ENCODE measurements at regions not wholly inside any gene's neighbourhood (a gene's known extent, or its start where the extent isn't known, plus 50 kb on each side); places are given as distances from the start of the nearest gene placed in this dataset.

- Histone ChIP-seq H3K4me3 (no peak overlapping the region), H3K9me3 (no peaks in the 10 kb centered on the region), H3K4me1 (no peaks in the 10 kb centered on the region), H3K4me2 (no peak overlapping the region), H3K27ac (no peak overlapping the region)
- CTCF ChIA-PET = no interaction called here
- 80% methylated on average over 2 of the region's 2 CpGs for WGBS (ENCODE audit: missing lambda C conversion rate)
- ATAC-seq (no peak), DNase-seq (ENCODE audit: low read depth in 1 of 2, low spot score in 1 of 2) (no peak), FAIRE-seq (no peak)
- TF ChIP-seq CBX8 (IDR thresholded peaks at IDR 0.05) (no peak), FOXS1 (CRISPR knock-in tag; IDR thresholded peaks at IDR 0.05) (no peak), ZC3H11A (IDR thresholded peaks at IDR 0.05) (no peak), JUNB (IDR thresholded peaks at IDR 0.05) (no peak), MAX (IDR thresholded peaks at IDR 0.05) (no peak), RAD21 (conservative IDR thresholded peaks at IDR 0.05 in 1 of 2, IDR thresholded peaks at IDR 0.05 in 1 of 2) (no peak), HMGXB4 (CRISPR knock-in tag; IDR thresholded peaks at IDR 0.05; ENCODE audit: borderline replicate concordance) (no peak), SREBF2 (IDR thresholded peaks at IDR 0.05) (no peak), HOXB5 (CRISPR knock-in tag; IDR thresholded peaks at IDR 0.05) (no peak), FOSL2 (IDR thresholded peaks at IDR 0.05) (no peak), FOSL2 (CRISPR knock-in tag; IDR thresholded peaks at IDR 0.05) (no peak), FOSB (CRISPR knock-in tag; IDR thresholded peaks at IDR 0.05) (no peak), EHMT2 (IDR thresholded peaks at IDR 0.05; ENCODE audit: low read depth) (no peak), ZFP36 (IDR thresholded peaks at IDR 0.05; ENCODE audit: borderline replicate concordance, partially characterized antibody) (no peak), RARB (CRISPR knock-in tag; IDR thresholded peaks at IDR 0.05) (no peak), HDAC2 (IDR thresholded peaks at IDR 0.05) (no peak), EP300 (IDR thresholded peaks at IDR 0.05) (no peak)
- POLR2A ChIA-PET = no interaction called here
Observed at GRCh38 chr9:79409182-79409823, 162.5 kb upstream of the TLE4 start.

GRCh38 chr9:79425840-79426239 is 145.9 kb upstream of the TLE4 start:
- DNase-seq (ENCODE audit: low read depth in 1 of 2, low spot score in 1 of 2) (no peak), FAIRE-seq (no peak), ATAC-seq (no peak)
- TF ChIP-seq NR3C1 (IDR thresholded peaks at IDR 0.05) (no peak), PBX3 (IDR thresholded peaks at IDR 0.05) (no peak), MYC (IDR thresholded peaks at IDR 0.05; ENCODE audit: borderline replicate concordance, low read length) (no peak), JUNB (IDR thresholded peaks at IDR 0.05) (no peak), GATA3 (IDR thresholded peaks at IDR 0.05; ENCODE audit: borderline replicate concordance) (no peak)
- Histone ChIP-seq H3K4me2 (no peak overlapping the region), H3K27ac (no peak overlapping the region), H3K4me3 (no peak overlapping the region), H3K9me3 (peaks cover 18% of the 10 kb centered on the region; the same call in 1 of the 3 replicates), H3K4me1 (no peaks in the 10 kb centered on the region)
- ChIA-PET CTCF (no interaction called here), POLR2A (no interaction called here)

- Histone ChIP-seq H3K4me1 (no peaks in the 10 kb centered on the region), H3K27ac (no peak overlapping the region), H3K4me2 (no peak overlapping the region), H3K4me3 (no peak overlapping the region), H3K9me3 (peaks cover 16% of the 10 kb centered on the region; the same call in 1 of the 3 replicates)
- POLR2A ChIA-PET = no interaction called here
- DNase-seq (ENCODE audit: low read depth in 1 of 2, low spot score in 1 of 2) = no peak
- no peak for ATAC-seq
- WGBS (ENCODE audit: missing lambda C conversion rate) = 83% methylated on average over 2 of the region's 2 CpGs
- no peak for FAIRE-seq
- CTCF ChIA-PET = interaction anchor here (1.3 kb wide), 1 partner anchor 48 kb away, joined by 4 read pairs; no protein-coding TSS in a partner anchor
- TF ChIP-seq EHMT2 (IDR thresholded peaks at IDR 0.05; ENCODE audit: low read depth) (no peak), CEBPB (IDR thresholded peaks at IDR 0.05) (no peak), RARB (CRISPR knock-in tag; IDR thresholded peaks at IDR 0.05) (no peak), SREBF2 (IDR thresholded peaks at IDR 0.05) (no peak), JUN (IDR thresholded peaks at IDR 0.05) (no peak), POLR2A (IDR thresholded peaks at IDR 0.05; ENCODE audit: low read length) (no peak), REST (IDR thresholded peaks at IDR 0.05) (no peak), EP300 (IDR thresholded peaks at IDR 0.05) (no peak), PBX3 (IDR thresholded peaks at IDR 0.05) (no peak), EHF (CRISPR knock-in tag; IDR thresholded peaks at IDR 0.05) (no peak), HOXA7 (CRISPR knock-in tag; IDR thresholded peaks at IDR 0.05) (no peak), TP53 (CRISPR knock-in tag; IDR thresholded peaks at IDR 0.05) (no peak), KDM1A (IDR thresholded peaks at IDR 0.05; ENCODE audit: low read depth) (no peak), MAFK (IDR thresholded peaks at IDR 0.05; ENCODE audit: partially characterized antibody) (no peak)
Observed at GRCh38 chr9:79428422-79428821, 143.3 kb upstream of the TLE4 start.
